ENCODE measurements at regions not wholly inside any gene's neighbourhood (a gene's known extent, or its start where the extent isn't known, plus 50 kb on each side); places are given as distances from the start of the nearest gene placed in this dataset.

DNA sequence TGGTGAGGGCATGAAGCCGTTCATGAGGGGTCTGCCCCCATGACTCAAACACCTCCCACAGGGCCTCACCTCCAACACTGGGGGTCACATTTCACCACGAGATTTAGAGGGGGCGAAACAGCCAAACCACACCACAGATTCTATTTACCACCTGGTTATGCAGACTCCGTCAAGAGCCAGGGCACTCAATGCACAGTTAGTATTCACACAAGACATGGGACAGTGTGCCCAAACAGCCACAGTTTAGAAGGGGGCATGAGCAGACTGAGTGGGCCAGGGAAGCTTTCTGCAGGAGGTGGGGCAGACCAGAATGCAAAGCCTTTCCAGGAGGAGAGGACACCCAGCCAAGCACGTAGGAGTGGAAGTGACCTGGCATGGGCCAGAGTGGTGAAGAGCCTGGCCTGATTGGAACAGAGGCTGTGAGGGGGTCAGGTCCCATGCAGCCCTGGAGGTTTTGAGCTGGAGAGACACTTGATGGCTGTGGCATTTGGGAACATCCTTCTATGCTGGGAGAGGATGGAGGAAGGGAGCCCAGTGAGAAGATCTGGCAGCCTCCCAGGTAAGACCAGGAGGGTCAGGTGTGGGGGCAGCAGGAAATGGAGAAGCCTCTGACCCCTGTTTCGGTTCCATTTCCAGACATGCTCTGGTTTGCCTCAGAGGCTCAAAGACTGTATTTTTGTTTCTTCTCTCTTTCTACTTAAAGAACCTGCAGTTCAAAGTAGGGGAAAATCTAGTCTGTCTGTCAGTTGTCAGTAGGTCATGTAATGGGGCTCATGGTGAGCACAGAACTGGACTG is 199.1 kb upstream of the NCAM1 start (continued):
- no peak for TF ChIP-seq HDAC2 (IDR thresholded peaks at IDR 0.05; ENCODE audit: borderline replicate concordance in 1 of 2, low read depth in 2 of 2, low read length in 2 of 2)
- no peak for TF ChIP-seq RBBP5 (IDR thresholded peaks at IDR 0.05; ENCODE audit: borderline replicate concordance, low read depth, low read length)
- no peak for TF ChIP-seq TBP (IDR thresholded peaks at IDR 0.05; ENCODE audit: low read depth, low read length)
- TF ChIP-seq CHD1 (IDR thresholded peaks at IDR 0.05; ENCODE audit: low read depth, low read length): no peak
- TF ChIP-seq TCF12 (IDR thresholded peaks at IDR 0.05; ENCODE audit: low read depth, low read length): no peak
- no peak for TF ChIP-seq FOSL1 (IDR thresholded peaks at IDR 0.05; ENCODE audit: insufficient read depth, low read depth, low read length)
- TF ChIP-seq CHD2 (IDR thresholded peaks at IDR 0.05; ENCODE audit: low read length): no peak
- TF ChIP-seq HDAC6 (IDR thresholded peaks at IDR 0.05; ENCODE audit: low read depth, low read length): no peak
- TF ChIP-seq SRF (IDR thresholded peaks at IDR 0.05; ENCODE audit: low read depth, low read length): no peak
- no peak for TF ChIP-seq SUZ12 (IDR thresholded peaks at IDR 0.05; ENCODE audit: low read length)
- no peak for TF ChIP-seq SIN3A (conservative IDR thresholded peaks at IDR 0.05 in 1 of 2, IDR thresholded peaks at IDR 0.05 in 1 of 2; ENCODE audit: low read depth in 1 of 2, low read length in 2 of 2)

All from H1 (cell line).